ENCODE measurements at regions not wholly inside any gene's neighbourhood (a gene's known extent, or its start where the extent isn't known, plus 50 kb on each side); places are given as distances from the start of the nearest gene placed in this dataset.

- no peak overlapping the region for H3K27ac ChIP-seq
- TF ChIP-seq, protein P1, sequence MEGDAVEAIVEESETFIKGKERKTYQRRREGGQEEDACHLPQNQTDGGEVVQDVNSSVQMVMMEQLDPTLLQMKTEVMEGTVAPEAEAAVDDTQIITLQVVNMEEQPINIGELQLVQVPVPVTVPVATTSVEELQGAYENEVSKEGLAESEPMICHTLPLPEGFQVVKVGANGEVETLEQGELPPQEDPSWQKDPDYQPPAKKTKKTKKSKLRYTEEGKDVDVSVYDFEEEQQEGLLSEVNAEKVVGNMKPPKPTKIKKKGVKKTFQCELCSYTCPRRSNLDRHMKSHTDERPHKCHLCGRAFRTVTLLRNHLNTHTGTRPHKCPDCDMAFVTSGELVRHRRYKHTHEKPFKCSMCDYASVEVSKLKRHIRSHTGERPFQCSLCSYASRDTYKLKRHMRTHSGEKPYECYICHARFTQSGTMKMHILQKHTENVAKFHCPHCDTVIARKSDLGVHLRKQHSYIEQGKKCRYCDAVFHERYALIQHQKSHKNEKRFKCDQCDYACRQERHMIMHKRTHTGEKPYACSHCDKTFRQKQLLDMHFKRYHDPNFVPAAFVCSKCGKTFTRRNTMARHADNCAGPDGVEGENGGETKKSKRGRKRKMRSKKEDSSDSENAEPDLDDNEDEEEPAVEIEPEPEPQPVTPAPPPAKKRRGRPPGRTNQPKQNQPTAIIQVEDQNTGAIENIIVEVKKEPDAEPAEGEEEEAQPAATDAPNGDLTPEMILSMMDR (conservative IDR thresholded peaks at IDR 0.05): no peak
Observed at GRCh38 chr16:52770828-52771227, 223.9 kb upstream of the TOX3 start.

DNA sequence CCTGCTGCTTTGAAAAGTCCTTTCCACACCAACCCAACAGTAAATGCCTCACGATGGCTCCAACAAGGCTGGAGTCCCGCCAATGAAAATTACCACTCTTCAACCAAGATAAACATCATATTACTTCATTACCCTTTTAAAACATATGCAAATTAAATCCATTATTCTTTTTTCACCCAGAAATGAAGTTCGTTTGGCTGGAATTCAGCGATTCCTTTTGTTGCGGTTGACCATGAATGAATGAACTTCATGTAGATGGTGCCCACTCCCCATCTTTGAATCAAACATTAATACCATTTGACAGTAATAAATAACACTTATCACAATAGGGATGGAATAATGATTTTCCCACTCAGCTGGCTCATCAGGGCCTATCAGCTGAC, 211.5 kb upstream of the TOX3 start:
- H3K27ac ChIP-seq: no peak overlapping the region
- TF ChIP-seq, protein P1 (conservative IDR thresholded peaks at IDR 0.05): no peak

DNA sequence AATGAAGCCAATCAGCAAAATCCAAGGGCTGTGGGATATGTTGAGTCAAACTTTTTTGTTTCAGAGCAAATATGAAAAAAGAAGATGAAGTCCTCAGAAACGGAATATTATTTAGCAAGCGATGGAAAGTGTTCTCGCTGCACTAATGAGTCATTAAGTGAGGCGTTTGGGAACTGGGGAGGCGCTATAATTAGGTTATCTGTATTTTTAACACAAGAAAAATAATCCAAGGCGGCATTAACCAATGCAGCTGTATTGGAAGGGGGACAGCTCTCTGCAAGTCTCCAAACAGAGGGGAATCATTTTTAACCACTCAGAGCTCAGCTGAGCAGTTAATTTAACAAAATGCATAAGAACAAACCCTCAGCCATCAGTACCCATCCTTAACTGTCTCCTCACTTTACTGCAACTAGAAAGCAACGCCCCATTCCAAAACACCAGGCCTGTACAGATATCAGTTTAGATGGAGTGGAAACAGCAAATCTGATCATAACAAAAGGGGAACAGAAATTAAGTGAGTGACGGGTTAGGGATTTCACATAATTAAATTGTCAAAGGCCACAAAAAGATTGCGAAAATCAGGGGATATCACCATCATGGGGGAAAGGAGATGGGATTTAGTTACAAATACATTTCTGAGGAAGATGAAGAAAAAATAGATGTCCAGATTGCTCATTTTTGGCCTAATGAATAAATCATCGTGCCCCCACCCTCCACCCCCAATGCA, 211.0 kb upstream of the TOX3 start:
- TF ChIP-seq, protein P1 (conservative IDR thresholded peaks at IDR 0.05): no peak
- H3K27ac ChIP-seq: no peak overlapping the region

DNA sequence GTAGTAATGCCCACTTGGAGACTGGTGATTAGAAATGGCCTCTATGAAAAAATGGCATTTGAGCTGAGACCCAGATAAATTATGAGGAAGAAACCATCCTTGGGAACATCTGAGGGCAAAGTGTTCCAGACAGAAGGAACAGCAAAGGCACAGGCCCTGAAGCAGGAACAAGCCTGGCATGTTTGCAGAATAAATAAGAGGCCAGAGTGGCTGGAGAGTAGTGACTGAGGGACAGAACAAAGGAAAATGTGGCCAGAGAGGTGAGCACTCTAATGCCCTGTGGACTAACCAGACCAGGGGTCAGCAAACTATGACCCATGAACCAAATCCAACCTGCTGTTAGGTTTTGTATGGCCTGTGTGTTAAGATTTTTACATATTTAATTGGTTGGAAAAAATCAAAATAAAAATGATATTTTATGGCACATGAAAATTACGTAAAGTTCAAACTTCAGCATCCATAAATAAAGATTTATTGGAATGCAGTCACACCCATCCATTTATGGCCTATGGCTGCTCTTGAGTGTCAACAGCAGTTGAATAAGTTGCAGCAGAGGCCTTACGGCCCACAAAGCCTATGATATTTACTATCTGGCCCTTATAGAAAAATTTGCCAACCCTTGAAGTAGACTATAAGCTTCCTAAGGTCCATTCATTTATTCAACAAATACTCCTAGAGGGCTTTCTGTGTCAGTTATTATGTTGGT, 210.0 kb upstream of the TOX3 start:
- no peak overlapping the region for H3K27ac ChIP-seq
- TF ChIP-seq, protein P1 (conservative IDR thresholded peaks at IDR 0.05): no peak

DNA sequence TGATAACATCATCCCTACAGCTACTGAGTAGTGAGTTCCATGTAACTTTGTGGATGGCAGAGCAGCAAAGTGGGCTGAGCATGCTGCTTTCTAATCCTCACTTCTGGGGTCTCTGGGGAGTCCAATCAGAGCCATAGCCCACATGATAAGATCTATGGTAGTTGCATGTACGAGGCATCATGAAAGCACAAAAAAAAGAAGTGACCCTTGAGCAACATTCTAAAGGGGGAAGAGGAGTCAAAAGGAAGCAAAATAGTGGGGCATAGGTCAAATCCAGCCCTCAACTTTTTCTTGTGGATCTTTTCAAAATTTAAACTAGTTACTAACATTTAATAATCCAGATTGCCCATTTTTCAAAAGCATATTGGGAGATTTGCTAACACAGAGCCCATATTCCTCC, 208.5 kb upstream of the TOX3 start:
- TF ChIP-seq, protein P1 (conservative IDR thresholded peaks at IDR 0.05): no peak
- no peak overlapping the region for H3K27ac ChIP-seq

- TF ChIP-seq, protein P1 (conservative IDR thresholded peaks at IDR 0.05): no peak
- no peak overlapping the region for H3K27ac ChIP-seq
Observed at GRCh38 chr16:52751035-52751434, 204.1 kb upstream of the TOX3 start.

DNA sequence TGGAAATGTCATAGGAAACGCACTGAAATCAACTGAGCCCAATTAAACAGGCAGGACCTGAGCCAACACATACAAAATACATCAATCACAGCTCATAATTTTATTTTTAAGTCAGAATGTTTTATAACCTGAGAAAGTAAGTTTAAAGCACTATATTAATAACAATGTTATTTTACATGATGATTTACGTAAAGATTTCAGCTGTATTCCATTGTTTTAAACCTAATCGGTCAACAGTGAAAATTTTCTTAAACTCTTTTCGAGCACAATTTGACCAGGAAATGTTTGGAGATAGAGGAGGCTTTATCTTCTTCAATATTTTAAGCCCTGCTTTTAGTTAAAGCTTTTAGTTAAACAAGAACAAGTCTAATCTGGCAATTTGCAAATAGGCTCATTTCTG, 201.8 kb upstream of the TOX3 start:
- H3K27ac ChIP-seq: no peak overlapping the region
- TF ChIP-seq, protein P1 (conservative IDR thresholded peaks at IDR 0.05): no peak
